Osteocyte (in vitro differentiated cells): ENCODE measurements at regions not wholly inside any gene's neighbourhood (a gene's known extent, or its start where the extent isn't known, plus 50 kb on each side); places are given as distances from the start of the nearest gene placed in this dataset.

Source experiments
- DNase-seq: peaks from one replicate; pipeline ENCODE4 v3.0.0; 2021; ENCODE audit warnings: mixed read lengths; ENCODE audit not compliant: unreplicated experiment; ENCODE audit errors: extremely low spot score
- H3K27ac Mint-ChIP-seq: one replicate; pipeline ENCODE4 v1.8.0; 2021; ENCODE audit warnings: mild to moderate bottlenecking, mixed read lengths; ENCODE audit not compliant: unreplicated experiment
- H3K27me3 Mint-ChIP-seq: one replicate; pipeline ENCODE4 v1.8.0; 2021; ENCODE audit warnings: mixed read lengths; ENCODE audit not compliant: unreplicated experiment
- H3K36me3 Mint-ChIP-seq: one replicate; pipeline ENCODE4 v1.8.0; 2021; ENCODE audit warnings: mixed read lengths; ENCODE audit not compliant: unreplicated experiment
- H3K4me1 Mint-ChIP-seq: one replicate; pipeline ENCODE4 v1.8.0; 2021; ENCODE audit warnings: mixed read lengths; ENCODE audit not compliant: unreplicated experiment
- H3K4me3 Mint-ChIP-seq: one replicate; pipeline ENCODE4 v1.8.0; 2021; ENCODE audit warnings: mild to moderate bottlenecking, moderate library complexity, mixed read lengths; ENCODE audit not compliant: unreplicated experiment
- H3K9me3 Mint-ChIP-seq: one replicate; pipeline ENCODE4 v1.8.0; 2021; ENCODE audit warnings: mixed read lengths; ENCODE audit not compliant: unreplicated experiment
- CTCF ChIP-seq: fragments of 200-600 bp; sonication (generic); IDR thresholded peaks from 2 replicates; pipeline ENCODE4 v1.5.0; 2021; ENCODE audit warnings: antibody characterized with exemption, mild to moderate bottlenecking, moderate library complexity

GRCh38 chr2:172248381-172248780 is 145.7 kb upstream of the DLX2 start:
- Mint-ChIP-seq H3K27me3 (no peaks in the 10 kb centered on the region), H3K9me3 (no peaks in the 10 kb centered on the region), H3K4me1 (peaks cover 56% of the 10 kb centered on the region), H3K27ac (peak overlapping the region; percentile 45), H3K36me3 (no peaks in the 10 kb centered on the region), H3K4me3 (no peak overlapping the region)
- TF ChIP-seq CTCF, result no peak
- no peak for DNase-seq

GRCh38 chr2:172248785-172249187 is 146.1 kb upstream of the DLX2 start:
- Mint-ChIP-seq H3K27ac (no peak overlapping the region), H3K9me3 (no peaks in the 10 kb centered on the region), H3K36me3 (no peaks in the 10 kb centered on the region), H3K27me3 (no peaks in the 10 kb centered on the region), H3K4me1 (peaks cover 56% of the 10 kb centered on the region), H3K4me3 (no peak overlapping the region)
- no peak for DNase-seq
- TF ChIP-seq CTCF, result no peak

GRCh38 chr2:172249334-172249733 is 146.6 kb upstream of the DLX2 start:
- no peaks in the 10 kb centered on the region for H3K9me3 Mint-ChIP-seq
- TF ChIP-seq CTCF, result no peak
- H3K36me3 Mint-ChIP-seq, result no peaks in the 10 kb centered on the region
- no peak for DNase-seq
- H3K27me3 Mint-ChIP-seq, result no peaks in the 10 kb centered on the region
- peaks cover 56% of the 10 kb centered on the region for H3K4me1 Mint-ChIP-seq
- H3K4me3 Mint-ChIP-seq, result no peak overlapping the region
- H3K27ac Mint-ChIP-seq, result no peak overlapping the region

DNA sequence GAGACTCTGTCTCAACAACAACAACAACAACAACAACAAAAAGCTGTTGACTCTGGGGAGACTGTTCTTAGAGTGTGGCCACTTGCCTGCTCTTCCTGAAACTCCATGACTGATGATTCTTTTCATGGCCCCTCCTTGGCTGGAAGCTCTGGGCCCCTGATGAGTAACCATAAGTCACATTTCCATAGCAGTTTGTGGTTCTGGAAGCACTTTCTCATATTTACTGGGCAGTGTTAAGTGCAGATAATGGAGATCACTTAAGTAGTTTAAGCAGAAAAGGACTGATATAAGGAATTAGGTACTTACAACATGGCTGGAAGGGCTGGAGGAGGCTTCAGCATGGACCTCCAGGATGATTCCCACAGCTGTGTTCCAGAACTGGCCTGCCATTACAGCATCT is 147.3 kb upstream of the DLX2 start:
- no peak for TF ChIP-seq CTCF
- Mint-ChIP-seq H3K9me3 (no peaks in the 10 kb centered on the region), H3K4me1 (peaks cover 49% of the 10 kb centered on the region), H3K36me3 (no peaks in the 10 kb centered on the region), H3K4me3 (no peak overlapping the region), H3K27me3 (no peaks in the 10 kb centered on the region), H3K27ac (no peak overlapping the region)
- DNase-seq, result no peak

- peak overlapping the region; percentile 98 for H3K27ac Mint-ChIP-seq
- H3K36me3 Mint-ChIP-seq, result no peaks in the 10 kb centered on the region
- H3K4me1 Mint-ChIP-seq, result peaks cover 44% of the 10 kb centered on the region
- no peak for TF ChIP-seq CTCF
- no peak for DNase-seq
- H3K4me3 Mint-ChIP-seq, result no peak overlapping the region
- no peaks in the 10 kb centered on the region for H3K27me3 Mint-ChIP-seq
- H3K9me3 Mint-ChIP-seq, result no peaks in the 10 kb centered on the region
Observed at GRCh38 chr2:172251231-172251630, 148.5 kb upstream of the DLX2 start.
